GM23248 (cell line): ENCODE measurements at regions not wholly inside any gene's neighbourhood (a gene's known extent, or its start where the extent isn't known, plus 50 kb on each side); places are given as distances from the start of the nearest gene placed in this dataset.

Experiments used
- DNase-seq: peaks from one replicate; pipeline ENCODE4 v3.0.0-alpha.2; 2015
- H2AFZ ChIP-seq: fragments of 200-600 bp; sonication (generic); 2 replicates; pipeline ENCODE4 v1.6.1; 2016; ENCODE audit warnings: antibody characterized with exemption
- H3F3A ChIP-seq: fragments of 200-600 bp; sonication (generic); 2 replicates; pipeline ENCODE4 v1.6.1; 2016; ENCODE audit warnings: mild to moderate bottlenecking, antibody characterized with exemption, mixed run types; ENCODE audit not compliant: insufficient read depth
- H3K27ac ChIP-seq: fragments of 200-600 bp; sonication (generic); 2 replicates; pipeline ENCODE4 v1.5.1; 2016; ENCODE audit warnings: mild to moderate bottlenecking
- H3K27me3 ChIP-seq: fragments of 200-600 bp; sonication (generic); replicated peaks from 2 replicates; pipeline ENCODE4 v1.6.1; 2016; ENCODE audit warnings: mild to moderate bottlenecking; ENCODE audit not compliant: insufficient read depth
- H3K36me3 ChIP-seq: fragments of 200-600 bp; sonication (generic); 2 replicates; pipeline ENCODE4 v1.6.1; 2016; ENCODE audit warnings: low read depth, mild to moderate bottlenecking
- H3K4me1 ChIP-seq: fragments of 200-600 bp; sonication (generic); 2 replicates; pipeline ENCODE4 v1.6.1; 2016; ENCODE audit warnings: mild to moderate bottlenecking; ENCODE audit not compliant: insufficient read depth
- H3K4me2 ChIP-seq: fragments of 200-600 bp; sonication (generic); one replicate; pipeline ENCODE4 v1.6.1; 2016; ENCODE audit warnings: mild to moderate bottlenecking; ENCODE audit not compliant: unreplicated experiment
- H3K4me3 ChIP-seq: fragments of 200-600 bp; sonication (generic); 2 replicates; pipeline ENCODE4 v1.5.1; 2016; ENCODE audit warnings: mild to moderate bottlenecking
- H3K79me2 ChIP-seq: fragments of 200-600 bp; sonication (generic); 2 replicates; pipeline ENCODE4 v1.6.1; 2016; ENCODE audit warnings: mild to moderate bottlenecking; ENCODE audit not compliant: insufficient read depth
- H3K9ac ChIP-seq: fragments of 200-600 bp; sonication (generic); 2 replicates; pipeline ENCODE4 v1.6.1; 2016; ENCODE audit warnings: mild to moderate bottlenecking
- H3K9me2 ChIP-seq: fragments of 200-600 bp; sonication (generic); 2 replicates; pipeline ENCODE4 v1.6.1; 2016; ENCODE audit warnings: mixed run types, mild to moderate bottlenecking, moderate library complexity; ENCODE audit not compliant: insufficient read depth
- H3K9me3 ChIP-seq: fragments of 200-600 bp; sonication (generic); one replicate; pipeline ENCODE4 v1.6.1; 2017; ENCODE audit warnings: low read depth
- H4K20me1 ChIP-seq: fragments of 200-600 bp; sonication (generic); 2 replicates; pipeline ENCODE4 v1.6.0; 2016; ENCODE audit not compliant: insufficient read depth
- EZH2 ChIP-seq: fragments of 200-600 bp; sonication (generic); IDR thresholded peaks from 2 replicates; pipeline ENCODE4 v1.6.1; 2018; ENCODE audit warnings: antibody characterized with exemption, mild to moderate bottlenecking; ENCODE audit not compliant: insufficient read depth, poor library complexity, severe bottlenecking
- EZH2phosphoT487 ChIP-seq: fragments of 200-600 bp; sonication (generic); IDR thresholded peaks from 2 replicates; pipeline ENCODE4 v1.6.1; 2018; ENCODE audit warnings: antibody characterized with exemption, moderate library complexity, mild to moderate bottlenecking, low read depth; ENCODE audit not compliant: insufficient read depth
- WGBS, 2 experiments: methylation state at CpG; one replicate each; pipeline ENCODE4 v1.1.6; 2015 to 2017; ENCODE audit warnings: low lambda C conversion rate in 2 of 2, low coverage in 1 of 2; ENCODE audit errors: missing lambda C conversion rate in 2 of 2; 5-methylcytosine and 5-hydroxymethylcytosine counted together
- in situ Hi-C: fragments of 300-500 bp; cut with MboI; formaldehyde crosslinking; loops from 2 replicates; pipeline ENCODE4 v1.15.0; 2020

GRCh38 chr3:38950581-38950980 is 101.2 kb downstream of the SCN11A start:
- H3K4me1 ChIP-seq, result no peaks in the 10 kb centered on the region
- H2AFZ ChIP-seq, result no peak overlapping the region
- no peak overlapping the region for H3K27ac ChIP-seq
- in situ Hi-C loops, result no loop called here
- H3F3A ChIP-seq, result no peaks in the 10 kb centered on the region
- no peak overlapping the region for H3K4me2 ChIP-seq
- H3K9me2 ChIP-seq, result no peaks in the 10 kb centered on the region
- H3K9me3 ChIP-seq, result no peaks in the 10 kb centered on the region
- H3K9ac ChIP-seq, result no peak overlapping the region
- H3K4me3 ChIP-seq, result no peak overlapping the region
- H3K36me3 ChIP-seq, result no peaks in the 10 kb centered on the region
- no peak for DNase-seq
- TF ChIP-seq EZH2 (no peak), EZH2phosphoT487 (no peak)
- H4K20me1 ChIP-seq, result no peaks in the 10 kb centered on the region
- no peaks in the 10 kb centered on the region for H3K27me3 ChIP-seq
- H3K79me2 ChIP-seq, result no peaks in the 10 kb centered on the region
- WGBS, 2 experiments, result 58 to 59% methylated on average over 5 of the region's 5 CpGs

GRCh38 chr3:38949994-38950393 is 101.8 kb downstream of the SCN11A start:
- DNase-seq, result no peak
- TF ChIP-seq EZH2phosphoT487, result no peak
- TF ChIP-seq EZH2, result no peak
- no peaks in the 10 kb centered on the region for H3K79me2 ChIP-seq
- no peak overlapping the region for H3K27ac ChIP-seq
- H3K9me2 ChIP-seq, result no peaks in the 10 kb centered on the region
- WGBS, 2 experiments, result 42 to 45% methylated on average over 9 of the region's 9 CpGs
- no peaks in the 10 kb centered on the region for H3F3A ChIP-seq
- H3K36me3 ChIP-seq, result no peaks in the 10 kb centered on the region
- H3K4me2 ChIP-seq, result no peak overlapping the region
- H4K20me1 ChIP-seq, result no peaks in the 10 kb centered on the region
- no peak overlapping the region for H3K4me3 ChIP-seq
- in situ Hi-C loops, result no loop called here
- no peaks in the 10 kb centered on the region for H3K27me3 ChIP-seq
- no peak overlapping the region for H3K9ac ChIP-seq
- H3K4me1 ChIP-seq, result no peaks in the 10 kb centered on the region
- no peaks in the 10 kb centered on the region for H3K9me3 ChIP-seq
- no peak overlapping the region for H2AFZ ChIP-seq

- Histone ChIP-seq H3K9me2 (no peaks in the 10 kb centered on the region), H3K9ac (no peak overlapping the region), H3K4me1 (no peaks in the 10 kb centered on the region), H3K27me3 (no peaks in the 10 kb centered on the region), H4K20me1 (no peaks in the 10 kb centered on the region), H3K4me3 (no peak overlapping the region), H2AFZ (no peak overlapping the region), H3F3A (no peaks in the 10 kb centered on the region), H3K4me2 (no peak overlapping the region), H3K36me3 (no peaks in the 10 kb centered on the region), H3K79me2 (no peaks in the 10 kb centered on the region), H3K9me3 (no peaks in the 10 kb centered on the region), H3K27ac (no peak overlapping the region)
- no peak for DNase-seq
- in situ Hi-C loops, result no loop called here
- TF ChIP-seq EZH2 (no peak), EZH2phosphoT487 (no peak)
- WGBS, 2 experiments, result 26 to 27% methylated on average over 3 of the region's 3 CpGs
Observed at GRCh38 chr3:38940394-38940793, 111.3 kb downstream of the SCN11A start.

GRCh38 chr3:38925351-38925750 is 109.3 kb upstream of the SCN10A start:
- Histone ChIP-seq H3F3A (no peaks in the 10 kb centered on the region), H3K9me3 (no peaks in the 10 kb centered on the region), H3K4me2 (no peak overlapping the region), H3K27me3 (peaks cover 9% of the 10 kb centered on the region), H3K36me3 (no peaks in the 10 kb centered on the region), H3K4me3 (no peak overlapping the region), H3K9me2 (no peaks in the 10 kb centered on the region), H2AFZ (no peak overlapping the region), H3K4me1 (no peaks in the 10 kb centered on the region), H3K9ac (no peak overlapping the region), H3K79me2 (no peaks in the 10 kb centered on the region), H3K27ac (no peak overlapping the region), H4K20me1 (no peaks in the 10 kb centered on the region)
- DNase-seq, result no peak
- in situ Hi-C loops, result no loop called here
- WGBS, 2 experiments, result 18 to 27% methylated on average over 6 of the region's 6 CpGs
- TF ChIP-seq EZH2phosphoT487 (no peak), EZH2 (no peak)

- peak; percentile 59 for DNase-seq
- H3K9me3 ChIP-seq, result no peaks in the 10 kb centered on the region
- no peaks in the 10 kb centered on the region for H3F3A ChIP-seq
- no peak overlapping the region for H3K4me2 ChIP-seq
- WGBS, 2 experiments, result 0 to 12% methylated on average over 1 of the region's 1 CpG
- H2AFZ ChIP-seq, result no peak overlapping the region
- H4K20me1 ChIP-seq, result no peaks in the 10 kb centered on the region
- in situ Hi-C loops, result no loop called here
- no peak overlapping the region for H3K27ac ChIP-seq
- TF ChIP-seq EZH2 (no peak), EZH2phosphoT487 (no peak)
- no peaks in the 10 kb centered on the region for H3K9me2 ChIP-seq
- no peaks in the 10 kb centered on the region; the same call in 1 of the 2 replicates for H3K27me3 ChIP-seq
- H3K4me3 ChIP-seq, result no peak overlapping the region
- no peak overlapping the region for H3K9ac ChIP-seq
- no peaks in the 10 kb centered on the region for H3K36me3 ChIP-seq
- no peaks in the 10 kb centered on the region for H3K79me2 ChIP-seq
- H3K4me1 ChIP-seq, result no peaks in the 10 kb centered on the region
Observed at GRCh38 chr3:38916706-38917105, 100.7 kb upstream of the SCN10A start.
